Breast epithelium (tissue), 4 donors: ENCODE measurements at regions not wholly inside any gene's neighbourhood (a gene's known extent, or its start where the extent isn't known, plus 50 kb on each side); places are given as distances from the start of the nearest gene placed in this dataset.

Experiments
- DNase-seq, 2 donors: peaks; one replicate each; pipeline ENCODE4 v3.0.0-alpha.2; 2019; ENCODE audit warnings: low spot score in 2 of 2
- H3K27ac ChIP-seq, 2 donors: fragments of 200-600 bp; sonication (generic) in 1 of 2; one replicate each; pipeline ENCODE4 v1.5.1; 2016 to 2019; ENCODE audit warnings: mild to moderate bottlenecking in 1 of 2
- H3K27me3 ChIP-seq, 2 donors: fragments of 200-600 bp; sonication (generic) in 1 of 2; one replicate each; pipeline versions ENCODE4 v1.5.1 to v1.6.0; 2017 to 2019; ENCODE audit warnings: control low read depth in 1 of 2, mild to moderate bottlenecking in 1 of 2
- H3K36me3 ChIP-seq: fragments of 200-600 bp; one replicate; pipeline ENCODE4 v1.5.1; 2019
- H3K4me1 ChIP-seq, 2 donors: fragments of 200-600 bp; sonication (generic); one replicate each; pipeline ENCODE4 v1.5.1; 2016 to 2019; ENCODE audit warnings: control low read depth in 1 of 2
- H3K4me3 ChIP-seq, 3 donors: fragments of 200-600 bp; sonication (generic); 1 replicate in 2 of 3; 2 replicates in 1 of 3; pipeline ENCODE4 v1.5.1; 2016 to 2019; ENCODE audit warnings: mild to moderate bottlenecking in 3 of 3, moderate library complexity in 2 of 3
- H3K9me3 ChIP-seq, 2 donors: fragments of 200-600 bp; sonication (generic) in 1 of 2; one replicate each; pipeline ENCODE4 v1.5.1; 2016 to 2019; ENCODE audit warnings: control low read depth in 1 of 2
- CTCF ChIP-seq, 3 donors: fragments of 450-650 bp; IDR thresholded peaks; one replicate each; pipeline ENCODE4 v1.5.1; 2016 to 2017; ENCODE audit warnings: antibody characterized with exemption in 3 of 3, mild to moderate bottlenecking in 3 of 3, moderate library complexity in 3 of 3
- POLR2A ChIP-seq: fragments of 450-650 bp; IDR thresholded peaks from one replicate; pipeline ENCODE4 v1.6.1; 2016; ENCODE audit warnings: antibody characterized with exemption, mild to moderate bottlenecking, moderate library complexity
- POLR2AphosphoS5 ChIP-seq, 3 donors: sonication (generic); formaldehyde crosslinking; IDR thresholded peaks; one replicate each; pipeline ENCODE4 v1.6.1; 2017; ENCODE audit warnings: antibody characterized with exemption in 3 of 3
- intact Hi-C: fragments of 100-400 bp; cut with DNase I; formaldehyde crosslinking; loops from one replicate; pipeline ENCODE4 v1.15.1; 2023; ENCODE audit warnings: low total_unique reads

- Histone ChIP-seq H3K27me3 (no peaks in the 10 kb centered on the region), H3K4me1 (no peaks in the 10 kb centered on the region), H3K9me3 (no peaks in the 10 kb centered on the region), H3K4me3 (no peak overlapping the region), H3K27ac (no peak overlapping the region), H3K36me3 (no peaks in the 10 kb centered on the region)
- intact Hi-C loops: no loop called here
- DNase-seq: no peak
- TF ChIP-seq POLR2AphosphoS5 (IDR thresholded peaks at IDR 0.05): no peak
- TF ChIP-seq POLR2A: no peak
- no peak for TF ChIP-seq CTCF (IDR thresholded peaks at IDR 0.05)
Measured at GRCh38 chr11:38156495-38157146, 1558.6 kb upstream of the RAG2 start.

GRCh38 chr11:38155856-38156255 is 1557.8 kb upstream of the RAG2 start:
- no peaks in the 10 kb centered on the region for H3K27me3 ChIP-seq
- H3K36me3 ChIP-seq: no peaks in the 10 kb centered on the region
- H3K9me3 ChIP-seq: no peaks in the 10 kb centered on the region
- DNase-seq: no peak
- no peak overlapping the region for H3K4me3 ChIP-seq
- TF ChIP-seq CTCF (IDR thresholded peaks at IDR 0.05): no peak
- no peak for TF ChIP-seq POLR2AphosphoS5 (IDR thresholded peaks at IDR 0.05)
- TF ChIP-seq POLR2A: no peak
- no peak overlapping the region for H3K27ac ChIP-seq
- intact Hi-C loops: no loop called here
- no peaks in the 10 kb centered on the region for H3K4me1 ChIP-seq

GRCh38 chr11:38153985-38154384 is 1555.9 kb upstream of the RAG2 start:
- TF ChIP-seq POLR2A (no peak), CTCF (IDR thresholded peaks at IDR 0.05) (no peak)
- H3K4me1 ChIP-seq: no peaks in the 10 kb centered on the region
- H3K27me3 ChIP-seq: no peaks in the 10 kb centered on the region
- no peak overlapping the region for H3K4me3 ChIP-seq
- peaks cover 0 to under 1% of the 10 kb centered on the region in 2 donors for H3K9me3 ChIP-seq
- intact Hi-C loops: no loop called here
- H3K36me3 ChIP-seq: no peaks in the 10 kb centered on the region
- DNase-seq: no peak
- no peak overlapping the region for H3K27ac ChIP-seq

- H3K4me1 ChIP-seq: no peaks in the 10 kb centered on the region
- DNase-seq: no peak
- no peak overlapping the region for H3K4me3 ChIP-seq
- intact Hi-C loops: no loop called here
- H3K27me3 ChIP-seq: no peaks in the 10 kb centered on the region
- peaks cover 5 to 6% of the 10 kb centered on the region in 2 donors for H3K9me3 ChIP-seq
- no peak overlapping the region for H3K27ac ChIP-seq
- TF ChIP-seq CTCF (IDR thresholded peaks at IDR 0.05) (no peak), POLR2AphosphoS5 (IDR thresholded peaks at IDR 0.05) (no peak), POLR2A (no peak)
- no peaks in the 10 kb centered on the region for H3K36me3 ChIP-seq
Measured at GRCh38 chr11:38143852-38144251, 1545.8 kb upstream of the RAG2 start.

GRCh38 chr11:38138972-38139371 is 1540.9 kb upstream of the RAG2 start:
- DNase-seq: no peak
- TF ChIP-seq CTCF (IDR thresholded peaks at IDR 0.05) (no peak), POLR2A (no peak), POLR2AphosphoS5 (IDR thresholded peaks at IDR 0.05) (no peak)
- no peak overlapping the region for H3K4me3 ChIP-seq
- peaks cover 8 to 12% of the 10 kb centered on the region in 2 donors for H3K9me3 ChIP-seq
- no peaks in the 10 kb centered on the region for H3K27me3 ChIP-seq
- H3K4me1 ChIP-seq: no peaks in the 10 kb centered on the region
- no peak overlapping the region for H3K27ac ChIP-seq
- H3K36me3 ChIP-seq: no peaks in the 10 kb centered on the region
- intact Hi-C loops: no loop called here
